Uterus (tissue), 3 donors: ENCODE measurements at regions not wholly inside any gene's neighbourhood (a gene's known extent, or its start where the extent isn't known, plus 50 kb on each side); places are given as distances from the start of the nearest gene placed in this dataset.

Source experiments
- DNase-seq, 2 donors: peaks; one replicate each; pipeline ENCODE4 v3.0.0-alpha.2; 2019 to 2020
- H3K27ac ChIP-seq, 2 donors: fragments of 200-600 bp; sonication (generic); 1 replicate in 1 of 2; 2 replicates in 1 of 2; pipeline ENCODE4 v1.5.1; 2016 to 2018
- H3K27me3 ChIP-seq, 2 donors: fragments of 200-600 bp; sonication (generic); one replicate each; pipeline ENCODE4 v1.5.1; 2018 to 2019; ENCODE audit warnings: control low read depth in 1 of 2
- H3K36me3 ChIP-seq, 2 donors: fragments of 200-600 bp; sonication (generic); one replicate each; pipeline ENCODE4 v1.5.1; 2019; ENCODE audit warnings: control low read depth in 1 of 2
- H3K4me1 ChIP-seq, 2 donors: fragments of 200-600 bp; sonication (generic); one replicate each; pipeline ENCODE4 v1.5.1; 2018 to 2019; ENCODE audit warnings: control low read depth in 1 of 2
- H3K4me3 ChIP-seq, 2 donors: fragments of 200-600 bp; sonication (generic); 1 replicate in 1 of 2; 2 replicates in 1 of 2; pipeline ENCODE4 v1.5.1; 2018 to 2019; ENCODE audit warnings: mild to moderate bottlenecking in 1 of 2
- H3K9me3 ChIP-seq, 2 donors: fragments of 200-600 bp; sonication (generic); one replicate each; pipeline ENCODE4 v1.5.1; 2019; ENCODE audit warnings: control low read depth in 1 of 2
- CTCF ChIP-seq, 4 experiments: fragments of 200-600 bp in 2 of 4; fragments of 450-650 bp in 2 of 4; sonication (generic) in 2 of 4; IDR thresholded peaks; one replicate each; pipeline ENCODE4 v1.5.1; 2016 to 2019; ENCODE audit warnings: antibody characterized with exemption in 4 of 4, mild to moderate bottlenecking in 2 of 4, moderate library complexity in 1 of 4
- POLR2A ChIP-seq, 2 donors: fragments of 450-650 bp; IDR thresholded peaks; one replicate each; pipeline ENCODE4 v1.6.1; 2016; ENCODE audit warnings: antibody characterized with exemption in 2 of 2, mild to moderate bottlenecking in 1 of 2, moderate library complexity in 1 of 2
- intact Hi-C: fragments of 100-400 bp; cut with DNase I; formaldehyde crosslinking; loops from one replicate; pipeline ENCODE4 v1.15.1; 2023; ENCODE audit warnings: low total_unique reads
- donor health status: DM: yes; HTN: yes; CAD: no.

- Histone ChIP-seq H3K27me3 (no peaks in the 10 kb centered on the region), H3K27ac (no peak overlapping the region), H3K4me1 (no peaks in the 10 kb centered on the region), H3K9me3 (no peaks in the 10 kb centered on the region), H3K4me3 (no peak overlapping the region), H3K36me3 (no peaks in the 10 kb centered on the region)
- intact Hi-C loops: no loop called here
- DNase-seq: no peak
- no peak for TF ChIP-seq CTCF (IDR thresholded peaks at IDR 0.05)
- TF ChIP-seq POLR2A (IDR thresholded peaks at IDR 0.05): no peak
Observed at GRCh38 chr6:81396916-81397315, 355.6 kb downstream of the TENT5A start.

GRCh38 chr6:81387163-81387562 is 365.3 kb downstream of the TENT5A start:
- intact Hi-C loops: no loop called here
- no peaks in the 10 kb centered on the region for H3K9me3 ChIP-seq
- H3K27ac ChIP-seq: no peak overlapping the region
- no peak for DNase-seq
- no peaks in the 10 kb centered on the region for H3K27me3 ChIP-seq
- TF ChIP-seq CTCF (IDR thresholded peaks at IDR 0.05): no peak
- TF ChIP-seq POLR2A (IDR thresholded peaks at IDR 0.05): no peak
- no peak overlapping the region for H3K4me3 ChIP-seq
- no peaks in the 10 kb centered on the region for H3K36me3 ChIP-seq
- no peaks in the 10 kb centered on the region for H3K4me1 ChIP-seq

GRCh38 chr6:81384921-81385320 is 367.6 kb downstream of the TENT5A start:
- H3K36me3 ChIP-seq: no peaks in the 10 kb centered on the region

GRCh38 chr6:81383472-81383871 is 369.0 kb downstream of the TENT5A start:
- DNase-seq: no peak
- intact Hi-C loops: no loop called here
- Histone ChIP-seq H3K27ac (no peak overlapping the region), H3K4me3 (no peak overlapping the region), H3K9me3 (no peaks in the 10 kb centered on the region), H3K27me3 (no peaks in the 10 kb centered on the region), H3K4me1 (no peaks in the 10 kb centered on the region), H3K36me3 (no peaks in the 10 kb centered on the region)
- TF ChIP-seq CTCF (IDR thresholded peaks at IDR 0.05) (no peak), POLR2A (IDR thresholded peaks at IDR 0.05) (no peak)

More at GRCh38 chr6:81384921-81385320, 367.6 kb downstream of the TENT5A start:
- intact Hi-C loops: no loop called here
- Histone ChIP-seq H3K27ac (no peak overlapping the region), H3K9me3 (no peaks in the 10 kb centered on the region), H3K4me1 (no peaks in the 10 kb centered on the region), H3K4me3 (no peak overlapping the region), H3K27me3 (no peaks in the 10 kb centered on the region)
- TF ChIP-seq POLR2A (IDR thresholded peaks at IDR 0.05): no peak
- TF ChIP-seq CTCF (IDR thresholded peaks at IDR 0.05): no peak
- DNase-seq: no peak

GRCh38 chr6:81382852-81383251 is 369.6 kb downstream of the TENT5A start:
- intact Hi-C loops: no loop called here
- no peak for DNase-seq
- Histone ChIP-seq H3K27me3 (no peaks in the 10 kb centered on the region), H3K4me3 (no peak overlapping the region), H3K4me1 (no peaks in the 10 kb centered on the region), H3K9me3 (no peaks in the 10 kb centered on the region), H3K36me3 (no peaks in the 10 kb centered on the region), H3K27ac (no peak overlapping the region)
- TF ChIP-seq POLR2A (IDR thresholded peaks at IDR 0.05) (no peak), CTCF (IDR thresholded peaks at IDR 0.05) (no peak)
